WTC11 (cell line): ENCODE measurements at regions not wholly inside any gene's neighbourhood (a gene's known extent, or its start where the extent isn't known, plus 50 kb on each side); places are given as distances from the start of the nearest gene placed in this dataset.

Experiments
- ATAC-seq: fragments of 200-7000 bp; cut with Tn5 transposase; 2 replicates; pipeline ENCODE4 v1.10.0; 2021; ENCODE audit warnings: mild to moderate bottlenecking, moderate library complexity
- CTCF ChIA-PET: fragments of 300-600 bp; sonication (Branson Sonifier 250); formaldehyde crosslinking; loops from one replicate; lab custom pipeline; 2021; ENCODE audit warnings: antibody characterized with exemption; lab: Charles Lee
- POLR2A ChIA-PET: fragments of 350-600 bp; sonication (Branson Sonifier 250); formaldehyde crosslinking; loops from one replicate; lab custom pipeline; 2021; ENCODE audit warnings: antibody characterized with exemption; lab: Charles Lee
- DNase-seq: peaks from one replicate; pipeline ENCODE4 v3.0.0; 2021; ENCODE audit warnings: low spot score
- H3K27ac Mint-ChIP-seq: 2 replicates; pipeline ENCODE4 v1.8.0; 2021; ENCODE audit warnings: mixed read lengths
- H3K27me3 Mint-ChIP-seq: 2 replicates; pipeline ENCODE4 v1.8.0; 2021; ENCODE audit warnings: low read depth, mild to moderate bottlenecking, moderate library complexity, mixed read lengths
- H3K36me3 Mint-ChIP-seq: 2 replicates; pipeline ENCODE4 v1.8.0; 2021; ENCODE audit warnings: mixed read lengths
- H3K4me1 Mint-ChIP-seq: 2 replicates; pipeline ENCODE4 v1.8.0; 2022; ENCODE audit warnings: mixed read lengths
- H3K4me3 Mint-ChIP-seq: 2 replicates; pipeline ENCODE4 v1.8.0; 2021; ENCODE audit warnings: mild to moderate bottlenecking, moderate library complexity, mixed read lengths
- H3K9me3 Mint-ChIP-seq: 2 replicates; pipeline ENCODE4 v1.8.0; 2021; ENCODE audit warnings: mixed read lengths
- ATF1 ChIP-seq: sonication (generic); formaldehyde crosslinking; IDR thresholded peaks from 2 replicates; pipeline ENCODE4 v1.8.1; 2023; ENCODE audit warnings: mild to moderate bottlenecking, moderate library complexity, missing genetic modification reagents
- ELF4 ChIP-seq: sonication (generic); formaldehyde crosslinking; IDR thresholded peaks from 2 replicates; pipeline ENCODE4 v1.8.1; 2022; ENCODE audit warnings: low read depth, mild to moderate bottlenecking, moderate library complexity, missing genetic modification reagents
- ESRRA ChIP-seq: sonication (generic); formaldehyde crosslinking; IDR thresholded peaks from 2 replicates; pipeline ENCODE4 v1.8.1; 2022; ENCODE audit warnings: mild to moderate bottlenecking, missing genetic modification reagents, borderline replicate concordance
- ETV6 ChIP-seq: sonication (generic); formaldehyde crosslinking; IDR thresholded peaks from 2 replicates; pipeline ENCODE4 v1.8.1; 2022; ENCODE audit warnings: mild to moderate bottlenecking, missing genetic modification reagents
- FOXJ3 ChIP-seq: sonication (generic); formaldehyde crosslinking; IDR thresholded peaks from 2 replicates; pipeline ENCODE4 v1.9.0; 2021; ENCODE audit warnings: missing genetic modification reagents, mild to moderate bottlenecking, borderline replicate concordance
- GTF2I ChIP-seq: fragments of 250-450 bp; sonication (Bioruptor Pico); conservative IDR thresholded peaks from 2 replicates; pipeline ENCODE4 v1.4.0; 2021; ENCODE audit warnings: mild to moderate bottlenecking
- HMGA2 ChIP-seq: fragments of 250-450 bp; sonication (Bioruptor Pico); IDR thresholded peaks from 2 replicates; pipeline ENCODE4 v1.4.0; 2021; ENCODE audit warnings: mild to moderate bottlenecking, moderate library complexity
- MYBL2 ChIP-seq: sonication (generic); formaldehyde crosslinking; IDR thresholded peaks from 2 replicates; pipeline ENCODE4 v1.8.1; 2023; ENCODE audit warnings: mild to moderate bottlenecking, moderate library complexity, missing genetic modification reagents
- PRRX2 ChIP-seq: fragments of 250-450 bp; sonication (Bioruptor Pico); IDR thresholded peaks from 2 replicates; pipeline ENCODE4 v1.8.0; 2021; ENCODE audit warnings: mild to moderate bottlenecking
- SMAD4 ChIP-seq: sonication (generic); formaldehyde crosslinking; IDR thresholded peaks from 2 replicates; pipeline ENCODE4 v1.8.0; 2022; ENCODE audit warnings: mild to moderate bottlenecking, missing genetic modification reagents
- TEAD4 ChIP-seq: sonication (generic); formaldehyde crosslinking; IDR thresholded peaks from 2 replicates; pipeline ENCODE4 v1.8.0; 2022; ENCODE audit warnings: mild to moderate bottlenecking, missing genetic modification reagents
- ZNF396 ChIP-seq: fragments of 250-450 bp; sonication (Bioruptor Pico); IDR thresholded peaks from 2 replicates; pipeline ENCODE4 v1.8.0; 2021; ENCODE audit warnings: mild to moderate bottlenecking, moderate library complexity, borderline replicate concordance
- TF ChIP-seq, protein P1 (sequence below): sonication (generic); formaldehyde crosslinking; IDR thresholded peaks from 2 replicates; pipeline ENCODE4 v1.8.1; 2023; ENCODE audit warnings: mild to moderate bottlenecking, missing genetic modification reagents, moderate library complexity
- TF ChIP-seq, protein P2 (sequence below): sonication (generic); formaldehyde crosslinking; IDR thresholded peaks from 2 replicates; pipeline ENCODE4 v1.8.0; 2023; ENCODE audit warnings: mild to moderate bottlenecking, missing genetic modification reagents
- TF ChIP-seq, protein P3 (sequence below): sonication (generic); formaldehyde crosslinking; IDR thresholded peaks from 2 replicates; pipeline ENCODE4 v1.8.1; 2022; ENCODE audit warnings: missing genetic modification reagents, borderline replicate concordance
- TF ChIP-seq, protein P4 (sequence below): sonication (generic); formaldehyde crosslinking; IDR thresholded peaks from 2 replicates; pipeline ENCODE4 v1.8.1; 2022; ENCODE audit warnings: low read depth, mild to moderate bottlenecking, moderate library complexity, missing genetic modification reagents, borderline replicate concordance
- TF ChIP-seq, protein P5 (sequence below): sonication (generic); formaldehyde crosslinking; IDR thresholded peaks from 2 replicates; pipeline ENCODE4 v1.8.0; 2022; ENCODE audit warnings: missing genetic modification reagents
- TF ChIP-seq, protein P6 (sequence below): fragments of 250-450 bp; sonication (Bioruptor Pico); IDR thresholded peaks from 2 replicates; pipeline ENCODE4 v2.1.2; 2022; ENCODE audit warnings: mild to moderate bottlenecking, moderate library complexity
- TF ChIP-seq, protein P7 (sequence below): fragments of 250-450 bp; sonication (Bioruptor Pico); IDR thresholded peaks from 2 replicates; pipeline ENCODE4 v1.9.0; 2021; ENCODE audit warnings: mild to moderate bottlenecking

DNA sequence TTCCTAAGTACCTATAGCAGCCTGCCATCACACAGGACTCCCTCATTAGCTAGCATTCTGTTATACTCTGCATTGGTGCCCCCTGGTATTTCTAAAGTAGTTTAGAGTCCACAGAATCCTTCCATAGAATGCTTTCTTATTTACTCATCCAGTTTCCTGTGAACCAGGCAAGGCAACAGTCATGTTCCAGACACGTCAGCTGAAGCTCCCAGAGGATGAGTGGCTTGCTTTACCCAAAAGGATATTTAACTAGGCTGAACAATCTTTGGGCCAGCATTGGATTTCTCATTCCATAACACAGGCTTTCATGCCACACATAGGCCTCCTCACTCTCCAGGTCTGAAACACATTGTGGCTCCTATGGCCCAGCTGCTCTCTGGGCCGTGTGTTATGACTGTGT, 203.8 kb upstream of the MAP3K7 start (continued):
- TF ChIP-seq ELF4 (no peak), GTF2I (CRISPR knock-in tag) (no peak), MYBL2 (CRISPR knock-in tag) (no peak)
- TF ChIP-seq, all 79 proteins: peak for 0

DNA sequence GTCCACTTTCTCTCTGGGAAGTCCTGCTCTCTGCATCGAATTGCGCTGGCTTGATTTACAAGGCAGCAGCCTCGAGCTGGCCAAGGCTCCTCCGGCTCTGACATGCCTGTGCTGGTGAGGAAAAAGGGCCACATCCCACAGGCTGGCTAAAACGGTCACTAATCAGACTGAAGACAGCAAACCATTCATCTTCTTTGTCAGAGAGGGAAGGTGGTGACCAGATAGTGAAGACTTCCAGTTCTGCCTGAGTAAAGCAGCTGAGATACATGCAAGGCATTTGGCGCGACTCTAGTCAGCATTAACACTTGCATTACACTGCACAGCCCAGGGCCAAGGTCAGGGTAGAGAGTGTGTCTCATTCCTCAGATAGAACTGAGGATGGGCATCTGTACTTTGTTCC, 203.2 kb upstream of the MAP3K7 start:
- POLR2A ChIA-PET: no interaction called here

DNA sequence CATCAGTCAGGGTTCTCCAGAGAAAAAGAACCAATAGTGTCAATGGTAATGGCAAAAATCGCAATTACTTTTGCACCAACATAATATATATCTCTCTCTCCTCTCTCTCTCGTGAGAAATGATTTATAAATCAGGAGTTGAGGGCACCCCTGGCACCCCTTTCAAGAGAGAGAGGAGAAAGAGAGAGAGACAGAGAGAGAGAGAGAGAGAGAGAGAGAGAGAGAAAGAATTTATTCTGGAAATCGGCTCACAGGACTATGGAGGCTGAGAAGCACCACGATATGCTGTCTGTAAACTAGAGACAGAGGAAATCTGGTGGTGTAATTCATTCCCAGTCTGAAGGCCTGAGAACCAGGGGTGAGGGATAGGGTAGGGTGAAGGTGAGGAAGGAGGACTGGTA, 201.9 kb upstream of the MAP3K7 start:
- H3K9me3 Mint-ChIP-seq: no peaks in the 10 kb centered on the region
- peaks cover 44% of the 10 kb centered on the region for H3K4me1 Mint-ChIP-seq
- ChIA-PET CTCF (no interaction called here), POLR2A (no interaction called here)
- H3K27ac Mint-ChIP-seq: no peak overlapping the region
- H3K4me3 Mint-ChIP-seq: no peak overlapping the region
- ATAC-seq (no peak), DNase-seq (no peak)
- TF ChIP-seq, protein P1, sequence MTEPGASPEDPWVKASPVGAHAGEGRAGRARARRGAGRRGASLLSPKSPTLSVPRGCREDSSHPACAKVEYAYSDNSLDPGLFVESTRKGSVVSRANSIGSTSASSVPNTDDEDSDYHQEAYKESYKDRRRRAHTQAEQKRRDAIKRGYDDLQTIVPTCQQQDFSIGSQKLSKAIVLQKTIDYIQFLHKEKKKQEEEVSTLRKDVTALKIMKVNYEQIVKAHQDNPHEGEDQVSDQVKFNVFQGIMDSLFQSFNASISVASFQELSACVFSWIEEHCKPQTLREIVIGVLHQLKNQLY: no peak
- TF ChIP-seq TEAD4 (CRISPR knock-in tag): no peak
- no peaks in the 10 kb centered on the region; the same call in 1 of the 2 replicates for H3K27me3 Mint-ChIP-seq
- H3K36me3 Mint-ChIP-seq: no peaks in the 10 kb centered on the region

More for the DNA sequence above, 203.2 kb upstream of the MAP3K7 start:
- no peak for DNase-seq
- no peaks in the 10 kb centered on the region; the same call in 1 of the 2 replicates for H3K27me3 Mint-ChIP-seq
- TF ChIP-seq ATF1 (CRISPR knock-in tag): no peak
- no peak for TF ChIP-seq HMGA2 (CRISPR knock-in tag)
- TF ChIP-seq, protein P1: no peak
- no peak for TF ChIP-seq FOXJ3 (CRISPR knock-in tag)
- TF ChIP-seq, protein P2, sequence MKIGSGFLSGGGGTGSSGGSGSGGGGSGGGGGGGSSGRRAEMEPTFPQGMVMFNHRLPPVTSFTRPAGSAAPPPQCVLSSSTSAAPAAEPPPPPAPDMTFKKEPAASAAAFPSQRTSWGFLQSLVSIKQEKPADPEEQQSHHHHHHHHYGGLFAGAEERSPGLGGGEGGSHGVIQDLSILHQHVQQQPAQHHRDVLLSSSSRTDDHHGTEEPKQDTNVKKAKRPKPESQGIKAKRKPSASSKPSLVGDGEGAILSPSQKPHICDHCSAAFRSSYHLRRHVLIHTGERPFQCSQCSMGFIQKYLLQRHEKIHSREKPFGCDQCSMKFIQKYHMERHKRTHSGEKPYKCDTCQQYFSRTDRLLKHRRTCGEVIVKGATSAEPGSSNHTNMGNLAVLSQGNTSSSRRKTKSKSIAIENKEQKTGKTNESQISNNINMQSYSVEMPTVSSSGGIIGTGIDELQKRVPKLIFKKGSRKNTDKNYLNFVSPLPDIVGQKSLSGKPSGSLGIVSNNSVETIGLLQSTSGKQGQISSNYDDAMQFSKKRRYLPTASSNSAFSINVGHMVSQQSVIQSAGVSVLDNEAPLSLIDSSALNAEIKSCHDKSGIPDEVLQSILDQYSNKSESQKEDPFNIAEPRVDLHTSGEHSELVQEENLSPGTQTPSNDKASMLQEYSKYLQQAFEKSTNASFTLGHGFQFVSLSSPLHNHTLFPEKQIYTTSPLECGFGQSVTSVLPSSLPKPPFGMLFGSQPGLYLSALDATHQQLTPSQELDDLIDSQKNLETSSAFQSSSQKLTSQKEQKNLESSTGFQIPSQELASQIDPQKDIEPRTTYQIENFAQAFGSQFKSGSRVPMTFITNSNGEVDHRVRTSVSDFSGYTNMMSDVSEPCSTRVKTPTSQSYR (CRISPR knock-in tag): no peak
- TF ChIP-seq ZNF396: no peak
- TF ChIP-seq, protein P3, sequence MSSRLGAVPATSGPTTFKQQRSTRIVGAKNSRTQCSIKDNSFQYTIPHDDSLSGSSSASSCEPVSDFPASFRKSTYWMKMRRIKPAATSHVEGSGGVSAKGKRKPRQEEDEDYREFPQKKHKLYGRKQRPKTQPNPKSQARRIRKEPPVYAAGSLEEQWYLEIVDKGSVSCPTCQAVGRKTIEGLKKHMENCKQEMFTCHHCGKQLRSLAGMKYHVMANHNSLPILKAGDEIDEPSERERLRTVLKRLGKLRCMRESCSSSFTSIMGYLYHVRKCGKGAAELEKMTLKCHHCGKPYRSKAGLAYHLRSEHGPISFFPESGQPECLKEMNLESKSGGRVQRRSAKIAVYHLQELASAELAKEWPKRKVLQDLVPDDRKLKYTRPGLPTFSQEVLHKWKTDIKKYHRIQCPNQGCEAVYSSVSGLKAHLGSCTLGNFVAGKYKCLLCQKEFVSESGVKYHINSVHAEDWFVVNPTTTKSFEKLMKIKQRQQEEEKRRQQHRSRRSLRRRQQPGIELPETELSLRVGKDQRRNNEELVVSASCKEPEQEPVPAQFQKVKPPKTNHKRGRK (CRISPR knock-in tag): no peak
- TF ChIP-seq, protein P4, sequence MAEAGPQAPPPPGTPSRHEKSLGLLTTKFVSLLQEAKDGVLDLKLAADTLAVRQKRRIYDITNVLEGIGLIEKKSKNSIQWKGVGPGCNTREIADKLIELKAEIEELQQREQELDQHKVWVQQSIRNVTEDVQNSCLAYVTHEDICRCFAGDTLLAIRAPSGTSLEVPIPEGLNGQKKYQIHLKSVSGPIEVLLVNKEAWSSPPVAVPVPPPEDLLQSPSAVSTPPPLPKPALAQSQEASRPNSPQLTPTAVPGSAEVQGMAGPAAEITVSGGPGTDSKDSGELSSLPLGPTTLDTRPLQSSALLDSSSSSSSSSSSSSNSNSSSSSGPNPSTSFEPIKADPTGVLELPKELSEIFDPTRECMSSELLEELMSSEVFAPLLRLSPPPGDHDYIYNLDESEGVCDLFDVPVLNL (CRISPR knock-in tag): no peak
- no peak for TF ChIP-seq ESRRA (CRISPR knock-in tag)
- no peak overlapping the region for H3K27ac Mint-ChIP-seq
- H3K9me3 Mint-ChIP-seq: no peaks in the 10 kb centered on the region
- peaks cover 48% of the 10 kb centered on the region for H3K4me1 Mint-ChIP-seq
- no peaks in the 10 kb centered on the region for H3K36me3 Mint-ChIP-seq
- no peak overlapping the region for H3K4me3 Mint-ChIP-seq
- CTCF ChIA-PET: no interaction called here
- no peak; the same call in 1 of the 2 replicates for ATAC-seq

DNA sequence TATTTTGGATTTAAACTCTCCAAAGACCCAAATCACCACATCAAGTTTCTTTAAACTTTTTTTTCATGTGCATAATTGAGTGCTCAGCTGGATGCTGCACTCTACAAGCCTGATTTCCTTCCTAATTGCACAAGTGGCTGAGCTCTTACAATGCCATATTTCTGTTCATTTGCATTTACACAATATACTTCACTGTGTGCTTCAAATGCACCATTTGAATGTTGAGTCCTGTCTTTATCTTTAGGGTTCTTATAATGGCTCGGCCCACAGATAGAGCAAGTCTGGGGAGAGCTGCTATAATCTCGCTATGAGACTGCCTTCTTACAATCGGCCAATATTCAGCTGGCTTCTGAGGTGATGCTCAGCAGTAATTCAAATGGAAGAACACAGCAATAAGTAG, 200.6 kb upstream of the MAP3K7 start:
- CTCF ChIA-PET: no interaction called here
- H3K4me3 Mint-ChIP-seq: no peak overlapping the region
- peaks cover 41% of the 10 kb centered on the region for H3K4me1 Mint-ChIP-seq
- no peaks in the 10 kb centered on the region for H3K9me3 Mint-ChIP-seq
- POLR2A ChIA-PET: no interaction called here
- H3K27me3 Mint-ChIP-seq: no peaks in the 10 kb centered on the region; the same call in 1 of the 2 replicates
- no peaks in the 10 kb centered on the region for H3K36me3 Mint-ChIP-seq
- DNase-seq (no peak), ATAC-seq (no peak)
- H3K27ac Mint-ChIP-seq: 0 out of 2 replicates have a peak overlapping the region, but pooled peaks have one; percentile 64
- TF ChIP-seq SMAD4 (no peak), PRRX2 (CRISPR knock-in tag) (no peak), ETV6 (no peak)
- TF ChIP-seq, protein P5, sequence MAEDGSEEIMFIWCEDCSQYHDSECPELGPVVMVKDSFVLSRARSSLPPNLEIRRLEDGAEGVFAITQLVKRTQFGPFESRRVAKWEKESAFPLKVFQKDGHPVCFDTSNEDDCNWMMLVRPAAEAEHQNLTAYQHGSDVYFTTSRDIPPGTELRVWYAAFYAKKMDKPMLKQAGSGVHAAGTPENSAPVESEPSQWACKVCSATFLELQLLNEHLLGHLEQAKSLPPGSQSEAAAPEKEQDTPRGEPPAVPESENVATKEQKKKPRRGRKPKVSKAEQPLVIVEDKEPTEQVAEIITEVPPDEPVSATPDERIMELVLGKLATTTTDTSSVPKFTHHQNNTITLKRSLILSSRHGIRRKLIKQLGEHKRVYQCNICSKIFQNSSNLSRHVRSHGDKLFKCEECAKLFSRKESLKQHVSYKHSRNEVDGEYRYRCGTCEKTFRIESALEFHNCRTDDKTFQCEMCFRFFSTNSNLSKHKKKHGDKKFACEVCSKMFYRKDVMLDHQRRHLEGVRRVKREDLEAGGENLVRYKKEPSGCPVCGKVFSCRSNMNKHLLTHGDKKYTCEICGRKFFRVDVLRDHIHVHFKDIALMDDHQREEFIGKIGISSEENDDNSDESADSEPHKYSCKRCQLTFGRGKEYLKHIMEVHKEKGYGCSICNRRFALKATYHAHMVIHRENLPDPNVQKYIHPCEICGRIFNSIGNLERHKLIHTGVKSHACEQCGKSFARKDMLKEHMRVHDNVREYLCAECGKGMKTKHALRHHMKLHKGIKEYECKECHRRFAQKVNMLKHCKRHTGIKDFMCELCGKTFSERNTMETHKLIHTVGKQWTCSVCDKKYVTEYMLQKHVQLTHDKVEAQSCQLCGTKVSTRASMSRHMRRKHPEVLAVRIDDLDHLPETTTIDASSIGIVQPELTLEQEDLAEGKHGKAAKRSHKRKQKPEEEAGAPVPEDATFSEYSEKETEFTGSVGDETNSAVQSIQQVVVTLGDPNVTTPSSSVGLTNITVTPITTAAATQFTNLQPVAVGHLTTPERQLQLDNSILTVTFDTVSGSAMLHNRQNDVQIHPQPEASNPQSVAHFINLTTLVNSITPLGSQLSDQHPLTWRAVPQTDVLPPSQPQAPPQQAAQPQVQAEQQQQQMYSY (CRISPR knock-in tag): no peak
- TF ChIP-seq, protein P6, sequence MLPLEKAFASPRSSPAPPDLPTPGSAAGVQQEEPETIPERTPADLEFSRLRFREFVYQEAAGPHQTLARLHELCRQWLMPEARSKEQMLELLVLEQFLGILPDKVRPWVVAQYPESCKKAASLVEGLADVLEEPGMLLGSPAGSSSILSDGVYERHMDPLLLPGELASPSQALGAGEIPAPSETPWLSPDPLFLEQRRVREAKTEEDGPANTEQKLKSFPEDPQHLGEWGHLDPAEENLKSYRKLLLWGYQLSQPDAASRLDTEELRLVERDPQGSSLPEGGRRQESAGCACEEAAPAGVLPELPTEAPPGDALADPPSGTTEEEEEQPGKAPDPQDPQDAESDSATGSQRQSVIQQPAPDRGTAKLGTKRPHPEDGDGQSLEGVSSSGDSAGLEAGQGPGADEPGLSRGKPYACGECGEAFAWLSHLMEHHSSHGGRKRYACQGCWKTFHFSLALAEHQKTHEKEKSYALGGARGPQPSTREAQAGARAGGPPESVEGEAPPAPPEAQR (CRISPR knock-in tag): no peak
- TF ChIP-seq, protein P7, sequence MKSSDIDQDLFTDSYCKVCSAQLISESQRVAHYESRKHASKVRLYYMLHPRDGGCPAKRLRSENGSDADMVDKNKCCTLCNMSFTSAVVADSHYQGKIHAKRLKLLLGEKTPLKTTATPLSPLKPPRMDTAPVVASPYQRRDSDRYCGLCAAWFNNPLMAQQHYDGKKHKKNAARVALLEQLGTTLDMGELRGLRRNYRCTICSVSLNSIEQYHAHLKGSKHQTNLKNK (CRISPR knock-in tag): no peak
